Astrocyte of the hippocampus (primary cell): ENCODE measurements at regions not wholly inside any gene's neighbourhood (a gene's known extent, or its start where the extent isn't known, plus 50 kb on each side); places are given as distances from the start of the nearest gene placed in this dataset.

Experiments
- DNase-seq: peaks from one replicate; pipeline ENCODE4 v3.0.0; 2011; ENCODE audit warnings: low read depth, low spot score

GRCh38 chr4:110959041-110959643 lies 336.3 kb upstream of the PITX2 start:
- peak; percentile 36 for DNase-seq

DNA sequence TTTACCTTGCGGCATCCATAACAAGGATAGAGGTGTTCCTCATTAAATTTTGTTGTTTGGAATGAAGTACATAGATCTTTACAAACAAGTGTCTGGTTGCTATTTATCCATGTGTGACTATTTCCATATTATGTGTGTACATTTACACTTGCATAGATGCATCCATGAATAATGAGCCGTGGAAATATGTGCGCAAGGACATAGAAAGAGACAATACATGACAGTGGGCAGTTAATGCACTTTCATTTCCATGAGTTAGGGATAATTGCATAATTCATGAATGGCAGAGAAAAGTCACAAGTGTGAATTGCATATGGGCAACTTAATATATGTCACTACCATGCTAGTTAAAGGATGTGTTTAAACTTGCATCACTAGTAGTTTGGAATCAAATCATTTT lies 338.2 kb upstream of the PITX2 start:
- no peak for DNase-seq

GRCh38 chr4:110962616-110963015 lies 339.7 kb upstream of the PITX2 start:
- DNase-seq = no peak

DNA sequence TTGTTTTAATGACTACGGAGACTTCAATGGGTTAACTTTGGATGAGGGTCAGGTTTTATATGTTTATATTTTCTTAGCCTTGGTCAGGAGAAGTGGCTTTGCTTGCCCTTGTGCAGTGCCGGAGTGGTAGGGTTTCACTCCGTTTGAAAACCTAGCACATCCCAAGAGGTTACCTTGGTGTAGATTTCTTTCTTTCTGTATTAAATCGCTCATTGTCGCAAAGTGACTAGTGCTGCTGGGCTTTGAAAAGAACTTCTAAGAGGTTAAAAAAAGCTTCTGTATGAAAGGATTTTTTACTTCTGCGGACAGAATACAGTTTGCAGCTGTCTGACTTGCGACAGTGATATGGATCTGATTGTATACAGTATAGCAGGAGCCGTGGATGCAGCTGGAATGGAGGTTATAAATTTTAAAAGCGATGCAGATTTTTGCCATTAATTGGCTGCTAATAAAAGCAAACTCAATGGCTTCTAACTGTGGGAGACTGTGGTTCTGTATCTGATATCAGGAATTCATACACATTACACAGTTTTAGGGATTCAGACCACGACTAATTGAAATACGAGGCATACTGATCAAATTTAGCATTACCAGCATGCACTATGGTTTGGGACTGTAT lies 340.9 kb upstream of the PITX2 start:
- DNase-seq = no peak

- DNase-seq = no peak
Measured at GRCh38 chr4:110967936-110968335, 345.1 kb upstream of the PITX2 start.

DNA sequence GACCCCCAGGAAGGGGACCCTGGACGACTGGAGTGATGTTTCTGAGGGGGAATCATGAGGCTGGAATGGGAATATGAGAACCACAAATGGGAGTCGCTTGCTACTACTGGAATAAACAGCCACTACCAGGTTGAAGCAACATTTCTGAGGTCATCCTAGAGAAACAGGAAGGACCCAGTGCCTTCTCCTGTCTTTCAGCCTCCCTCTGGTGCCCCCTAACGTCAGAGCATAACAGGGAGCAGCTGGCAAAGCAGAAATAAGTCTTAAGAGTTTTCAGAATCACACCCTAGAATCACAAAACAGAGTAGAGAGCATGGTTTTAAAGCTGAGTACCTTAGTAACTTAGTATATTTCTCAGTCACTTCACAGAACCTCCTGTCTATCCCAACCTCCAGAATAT lies 347.8 kb upstream of the PITX2 start:
- peak; percentile 41 for DNase-seq

- no peak for DNase-seq
Measured at GRCh38 chr4:110975338-110975737, 352.5 kb upstream of the PITX2 start.

DNA sequence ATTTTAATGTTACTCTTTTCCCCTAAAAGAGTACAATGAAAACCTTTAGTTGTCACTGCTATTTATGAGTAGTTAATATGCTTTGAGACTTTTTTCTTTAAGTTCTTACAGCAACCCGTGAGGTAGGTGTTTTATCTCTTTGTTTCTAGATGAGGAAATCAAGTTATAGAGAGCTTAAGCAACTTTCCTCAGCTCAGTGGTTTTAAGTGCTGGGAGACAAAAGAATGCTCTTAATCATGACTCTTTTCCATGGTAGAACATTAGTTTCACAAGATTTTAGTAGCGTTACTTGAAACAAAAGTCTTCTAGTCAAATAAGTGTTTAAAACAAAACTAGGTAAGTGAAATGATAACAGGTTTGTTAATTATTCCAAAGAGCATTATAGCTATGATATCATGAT lies 354.7 kb upstream of the PITX2 start:
- no peak for DNase-seq

DNA sequence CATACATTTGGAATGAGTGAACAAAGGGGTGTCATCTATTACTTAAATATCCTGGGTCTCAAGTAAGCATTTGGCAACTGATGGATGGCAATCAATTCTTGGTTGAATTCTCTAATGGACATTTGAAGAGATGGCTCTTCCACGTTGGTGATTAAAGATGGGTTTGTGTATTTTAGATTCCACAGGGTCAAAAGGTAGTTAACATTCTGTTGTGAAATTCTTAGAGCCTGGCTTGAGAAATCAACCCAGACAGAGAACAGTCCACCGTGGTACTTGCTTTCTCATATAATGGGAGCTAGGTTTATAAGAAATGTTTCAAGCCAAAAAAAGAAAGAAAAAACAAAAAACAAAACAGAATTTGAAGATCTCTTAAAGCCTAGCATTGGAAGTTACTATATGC lies 355.9 kb upstream of the PITX2 start:
- no peak for DNase-seq

- DNase-seq = peak; percentile 49
Measured at GRCh38 chr4:110982486-110982885, 359.6 kb upstream of the PITX2 start.

GRCh38 chr4:110988722-110989121 lies 365.8 kb upstream of the PITX2 start:
- DNase-seq = no peak

- DNase-seq = no peak
Measured at GRCh38 chr4:110989125-110989524, 366.2 kb upstream of the PITX2 start.

DNA sequence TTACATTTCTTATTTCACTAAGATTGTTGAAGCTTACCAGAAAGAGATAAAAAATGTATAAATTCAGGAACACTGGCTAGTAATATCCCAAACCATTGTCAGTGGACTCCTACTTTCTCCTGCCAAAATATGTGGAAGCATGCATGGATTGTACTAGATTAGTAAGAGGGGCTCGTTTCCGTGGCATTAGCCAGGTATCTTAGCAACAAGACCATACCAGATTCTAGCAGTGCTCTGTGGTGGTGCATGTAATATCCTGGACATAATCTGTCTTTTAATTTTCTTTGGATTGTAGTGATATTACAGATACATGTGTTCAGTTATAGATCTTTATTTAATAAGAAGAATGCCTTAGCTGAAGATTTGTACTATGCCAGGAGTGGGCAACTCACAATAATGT lies 371.9 kb upstream of the PITX2 start:
- DNase-seq = no peak

DNA sequence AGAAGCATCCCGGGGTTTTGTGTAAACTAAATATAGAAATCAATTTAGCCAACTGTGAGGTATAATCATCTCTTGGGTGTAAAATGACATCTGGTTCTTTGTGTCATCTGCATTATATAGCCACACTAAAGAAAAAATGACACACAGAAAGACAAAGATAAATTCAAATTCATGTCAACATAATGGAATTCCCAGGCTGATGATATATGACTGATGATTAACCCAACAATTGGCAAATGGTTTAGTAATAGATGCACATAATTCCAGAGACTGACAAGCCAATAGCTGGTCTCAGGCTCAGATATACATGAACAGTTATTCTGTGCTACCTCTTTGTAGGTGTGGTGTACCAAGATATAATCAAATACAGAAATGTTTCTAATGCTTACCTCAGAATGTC lies 375.4 kb upstream of the PITX2 start:
- no peak for DNase-seq

- no peak for DNase-seq
Measured at GRCh38 chr4:111011458-111011857, 388.6 kb upstream of the PITX2 start.

DNA sequence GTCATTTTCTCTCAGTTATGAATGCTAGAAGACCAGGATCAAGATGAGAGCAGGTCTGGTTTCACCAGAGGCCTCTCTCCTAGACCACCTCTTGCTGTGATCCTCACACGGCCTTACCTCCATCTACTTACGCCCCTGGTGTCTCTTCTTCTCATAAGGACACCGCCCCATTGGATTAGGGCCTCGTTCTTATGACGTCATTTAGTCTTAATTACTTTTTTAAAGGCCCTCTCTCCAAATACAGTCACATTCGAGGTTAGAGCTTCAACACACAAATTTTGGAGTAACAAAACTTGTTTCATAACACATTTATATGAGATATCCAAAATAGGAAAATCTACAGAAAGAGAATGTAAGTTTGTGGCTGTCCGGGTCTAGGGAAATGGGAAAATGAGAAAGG lies 391.0 kb upstream of the PITX2 start:
- DNase-seq = no peak

- no peak for DNase-seq
Measured at GRCh38 chr4:111014537-111014936, 391.7 kb upstream of the PITX2 start.

- peak; percentile 4 for DNase-seq
Measured at GRCh38 chr4:111016416-111016815, 393.5 kb upstream of the PITX2 start.

DNA sequence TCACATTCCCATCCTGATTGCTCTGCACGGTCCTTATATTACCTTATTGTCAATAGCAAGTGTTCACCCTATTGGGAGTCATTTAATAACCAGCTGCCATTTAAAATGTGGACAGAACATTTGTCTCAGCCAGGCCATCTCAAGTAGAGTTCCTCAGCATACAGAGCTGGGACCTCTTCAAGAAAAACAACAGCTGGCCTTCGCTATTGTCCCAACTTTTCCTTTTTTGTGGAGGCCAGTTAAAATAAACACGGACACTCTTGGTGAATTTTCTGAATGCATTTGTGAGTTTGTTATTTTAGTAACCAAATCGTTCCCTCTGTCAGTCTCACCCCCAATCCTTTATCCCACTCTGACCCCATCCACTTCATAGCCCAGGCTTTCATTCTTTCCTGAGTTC lies 395.3 kb upstream of the PITX2 start:
- no peak for DNase-seq

GRCh38 chr4:111020476-111020875 lies 397.6 kb upstream of the PITX2 start:
- DNase-seq = no peak

GRCh38 chr4:111020961-111021360 lies 398.1 kb upstream of the PITX2 start:
- no peak for DNase-seq

- DNase-seq = no peak
Measured at GRCh38 chr4:111022758-111023157, 399.9 kb upstream of the PITX2 start.

DNA sequence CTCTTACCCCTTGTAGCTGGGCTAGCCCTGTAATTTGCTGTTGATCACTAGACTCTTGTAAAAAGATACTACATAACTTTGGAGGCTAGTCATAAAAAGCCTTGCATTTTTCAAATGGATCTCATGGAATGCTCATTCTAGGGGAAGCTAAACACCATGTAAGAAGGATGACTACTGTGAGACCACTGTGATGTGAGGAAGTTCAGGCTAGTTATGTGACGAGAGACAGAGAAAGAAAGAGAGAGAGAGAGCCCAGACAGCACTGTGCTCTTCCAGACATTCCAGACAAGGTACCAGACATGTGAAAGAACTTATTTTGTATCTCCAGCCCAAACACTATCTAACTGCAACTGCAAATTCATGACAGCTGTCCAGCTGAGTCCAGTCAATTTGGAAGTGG lies 404.6 kb upstream of the PITX2 start:
- DNase-seq = peak; percentile 66

- no peak for DNase-seq
Measured at GRCh38 chr4:111028795-111029194, 405.9 kb upstream of the PITX2 start.
